RWPE2 (cell line): ENCODE measurements at regions not wholly inside any gene's neighbourhood (a gene's known extent, or its start where the extent isn't known, plus 50 kb on each side); places are given as distances from the start of the nearest gene placed in this dataset.

Experiments
- ATAC-seq: fragments of 200-7000 bp; cut with Tn5 transposase; 3 replicates; pipeline ENCODE4 v1.9.1; 2021; ENCODE audit warnings: low read depth
- DNase-seq: peaks from one replicate; pipeline ENCODE4 v3.0.0-alpha.2; 2020; ENCODE audit warnings: low spot score
- H3K27ac ChIP-seq: fragments of 450-650 bp; 2 replicates; pipeline ENCODE4 v1.5.1; 2017; ENCODE audit warnings: mild to moderate bottlenecking; ENCODE audit not compliant: poor library complexity, severe bottlenecking
- H3K27me3 ChIP-seq: fragments of 250-450 bp; sonication (Bioruptor Pico); 2 replicates; pipeline ENCODE4 v1.5.1; 2021; ENCODE audit warnings: mild to moderate bottlenecking, moderate library complexity; ENCODE audit not compliant: insufficient read depth, poor library complexity, severe bottlenecking
- H3K36me3 ChIP-seq: fragments of 250-450 bp; sonication (Bioruptor Pico); 2 replicates; pipeline ENCODE4 v1.5.1; 2020; ENCODE audit warnings: low read depth, mild to moderate bottlenecking, moderate library complexity
- H3K4me1 ChIP-seq: fragments of 250-450 bp; sonication (Bioruptor Pico); 2 replicates; pipeline ENCODE4 v1.5.1; 2021; ENCODE audit warnings: mild to moderate bottlenecking, moderate library complexity; ENCODE audit not compliant: insufficient read depth, poor library complexity, severe bottlenecking
- H3K4me3 ChIP-seq: fragments of 250-450 bp; sonication (Bioruptor Pico); 2 replicates; pipeline ENCODE4 v1.5.1; 2021; ENCODE audit warnings: mild to moderate bottlenecking, moderate library complexity; ENCODE audit not compliant: severe bottlenecking
- H3K9me3 ChIP-seq: fragments of 250-450 bp; sonication (Bioruptor Pico); 2 replicates; pipeline ENCODE4 v1.5.1; 2021; ENCODE audit warnings: mild to moderate bottlenecking, moderate library complexity; ENCODE audit not compliant: severe bottlenecking
- TF ChIP-seq, protein P1 (sequence below): fragments of 450-650 bp; IDR thresholded peaks from one replicate; pipeline ENCODE4 v1.5.1; 2017; ENCODE audit warnings: mild to moderate bottlenecking, moderate library complexity; ENCODE audit not compliant: poor library complexity, severe bottlenecking

DNA sequence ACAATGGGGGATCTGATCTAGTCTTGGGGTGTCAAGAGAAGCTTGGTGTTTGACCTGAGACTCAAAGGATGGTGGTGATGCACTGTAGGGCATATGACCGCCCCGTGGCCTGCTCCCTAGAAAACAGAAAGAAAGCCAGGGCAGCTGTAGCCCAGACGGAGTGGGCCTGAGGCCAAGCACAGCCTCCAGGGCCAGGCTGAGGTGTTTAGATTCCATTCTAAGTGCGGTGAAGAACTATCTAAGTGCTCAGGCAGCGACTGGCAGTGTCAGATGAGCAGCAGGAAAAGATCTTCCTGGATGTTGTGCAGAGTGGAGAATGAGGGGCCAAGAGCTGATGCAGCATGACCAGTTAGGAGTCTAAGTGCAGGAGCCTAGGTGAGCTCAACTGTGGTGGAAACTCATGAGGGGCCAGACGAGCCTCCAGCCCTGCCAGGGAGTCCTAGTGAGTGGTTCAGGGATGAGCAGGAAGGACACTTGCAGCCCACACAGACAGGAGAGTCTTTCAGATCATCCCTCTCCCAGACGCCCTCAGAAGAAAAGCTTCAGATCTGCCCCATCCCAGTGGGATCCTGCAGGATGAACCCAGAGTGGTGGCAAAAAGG, 314.2 kb upstream of the CCL2 start:
- Histone ChIP-seq H3K27me3 (no peaks in the 10 kb centered on the region), H3K4me1 (no peaks in the 10 kb centered on the region), H3K9me3 (no peaks in the 10 kb centered on the region), H3K36me3 (no peaks in the 10 kb centered on the region), H3K27ac (no peak overlapping the region), H3K4me3 (no peak overlapping the region)
- TF ChIP-seq, protein P1, sequence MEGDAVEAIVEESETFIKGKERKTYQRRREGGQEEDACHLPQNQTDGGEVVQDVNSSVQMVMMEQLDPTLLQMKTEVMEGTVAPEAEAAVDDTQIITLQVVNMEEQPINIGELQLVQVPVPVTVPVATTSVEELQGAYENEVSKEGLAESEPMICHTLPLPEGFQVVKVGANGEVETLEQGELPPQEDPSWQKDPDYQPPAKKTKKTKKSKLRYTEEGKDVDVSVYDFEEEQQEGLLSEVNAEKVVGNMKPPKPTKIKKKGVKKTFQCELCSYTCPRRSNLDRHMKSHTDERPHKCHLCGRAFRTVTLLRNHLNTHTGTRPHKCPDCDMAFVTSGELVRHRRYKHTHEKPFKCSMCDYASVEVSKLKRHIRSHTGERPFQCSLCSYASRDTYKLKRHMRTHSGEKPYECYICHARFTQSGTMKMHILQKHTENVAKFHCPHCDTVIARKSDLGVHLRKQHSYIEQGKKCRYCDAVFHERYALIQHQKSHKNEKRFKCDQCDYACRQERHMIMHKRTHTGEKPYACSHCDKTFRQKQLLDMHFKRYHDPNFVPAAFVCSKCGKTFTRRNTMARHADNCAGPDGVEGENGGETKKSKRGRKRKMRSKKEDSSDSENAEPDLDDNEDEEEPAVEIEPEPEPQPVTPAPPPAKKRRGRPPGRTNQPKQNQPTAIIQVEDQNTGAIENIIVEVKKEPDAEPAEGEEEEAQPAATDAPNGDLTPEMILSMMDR: no peak
- DNase-seq (no peak), ATAC-seq (no peak)

DNA sequence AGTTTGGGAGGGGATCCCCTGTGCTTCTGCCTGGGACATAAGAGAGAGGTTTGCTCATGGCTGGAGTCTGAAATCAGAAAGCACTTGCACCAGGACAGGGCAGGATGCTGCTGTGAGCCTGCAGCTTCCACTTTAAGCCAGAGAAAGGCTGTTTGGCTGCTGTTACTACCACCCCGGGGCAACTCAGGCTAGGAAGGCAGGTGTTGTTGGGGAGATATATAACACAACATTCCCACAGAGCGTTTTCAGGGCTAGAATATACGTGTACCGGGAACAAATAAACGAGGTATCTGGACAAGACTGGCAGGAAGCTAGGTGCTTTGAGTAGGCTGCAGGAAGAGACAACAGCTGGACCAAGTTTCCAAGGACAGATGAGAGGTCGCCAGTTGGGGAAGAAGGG, 313.3 kb upstream of the CCL2 start:
- no peak for ATAC-seq
- TF ChIP-seq, protein P1: no peak

DNA sequence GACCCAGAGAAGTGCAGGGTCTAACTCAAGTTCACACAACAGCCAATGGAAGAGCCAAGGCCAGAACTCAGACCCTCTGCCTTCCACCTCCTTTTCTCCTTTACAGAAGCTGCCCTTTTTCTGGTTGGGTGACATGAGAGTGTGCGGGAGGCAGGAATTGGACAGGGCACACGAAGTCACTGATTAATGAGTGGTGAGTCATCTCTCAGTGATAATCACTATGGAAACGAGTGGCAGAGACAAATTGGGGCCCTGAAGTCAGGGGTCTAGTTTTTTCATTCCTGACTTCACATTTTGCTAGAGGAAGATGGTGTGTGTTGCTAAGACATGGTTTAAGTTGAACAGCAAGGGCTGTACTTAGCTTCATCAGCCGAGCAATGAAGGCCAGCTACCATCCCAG, 312.7 kb upstream of the CCL2 start:
- no peaks in the 10 kb centered on the region for H3K36me3 ChIP-seq
- TF ChIP-seq, protein P1: no peak
- H3K9me3 ChIP-seq: no peaks in the 10 kb centered on the region
- no peaks in the 10 kb centered on the region for H3K4me1 ChIP-seq
- H3K27ac ChIP-seq: no peak overlapping the region
- peaks cover 4% of the 10 kb centered on the region for H3K27me3 ChIP-seq
- ATAC-seq (no peak), DNase-seq (no peak)
- no peak overlapping the region for H3K4me3 ChIP-seq

More for the DNA sequence above, 313.3 kb upstream of the CCL2 start:
- Histone ChIP-seq H3K36me3 (no peaks in the 10 kb centered on the region), H3K4me3 (no peak overlapping the region), H3K4me1 (no peaks in the 10 kb centered on the region), H3K27ac (no peak overlapping the region), H3K9me3 (no peaks in the 10 kb centered on the region), H3K27me3 (no peaks in the 10 kb centered on the region)
- no peak for DNase-seq

DNA sequence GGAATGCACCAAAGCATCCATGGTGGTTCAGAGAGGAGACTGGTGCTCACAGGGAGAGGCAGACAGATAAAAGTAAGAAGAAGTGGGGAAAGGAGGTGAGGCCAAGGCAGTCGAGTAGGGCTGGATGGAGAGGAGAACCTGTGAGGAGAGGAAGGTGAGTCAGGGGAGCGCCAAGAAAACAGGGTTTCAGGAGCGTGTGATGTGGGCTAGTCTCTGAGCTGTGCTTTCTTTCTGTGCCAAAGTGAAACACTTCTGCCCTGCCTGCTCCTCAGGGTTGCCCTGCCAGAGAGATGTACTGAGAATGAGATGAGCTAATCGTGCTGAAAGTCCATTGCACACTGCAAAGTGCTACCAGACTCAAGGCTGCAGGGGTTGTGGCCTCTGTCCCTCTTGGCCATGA, 310.7 kb upstream of the CCL2 start:
- Histone ChIP-seq H3K4me1 (no peaks in the 10 kb centered on the region), H3K36me3 (no peaks in the 10 kb centered on the region), H3K27me3 (peaks cover 4% of the 10 kb centered on the region), H3K4me3 (no peak overlapping the region), H3K27ac (no peak overlapping the region), H3K9me3 (no peaks in the 10 kb centered on the region)
- ATAC-seq (no peak), DNase-seq (no peak)
- TF ChIP-seq, protein P1: no peak

DNA sequence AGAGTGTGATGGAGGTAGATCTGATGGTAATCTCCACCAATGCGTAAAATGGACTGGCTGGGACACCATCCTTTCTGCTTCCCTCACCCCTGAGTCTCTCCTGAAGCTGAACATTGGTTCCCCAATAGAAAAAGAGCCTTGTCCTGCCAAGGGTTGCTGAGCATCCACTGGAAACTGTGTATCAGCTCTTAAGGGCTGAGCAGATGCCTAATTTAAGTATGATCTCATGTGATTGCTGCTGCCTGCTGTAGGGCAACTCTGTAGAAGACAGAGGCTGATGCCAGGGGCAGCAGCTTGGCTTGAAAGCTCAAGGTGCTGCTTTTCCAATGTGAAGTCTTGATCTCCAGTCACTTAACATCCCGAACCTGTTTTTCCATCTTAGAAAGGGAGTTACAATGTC, 310.3 kb upstream of the CCL2 start:
- no peak for ATAC-seq
- Histone ChIP-seq H3K27ac (no peak overlapping the region), H3K9me3 (no peaks in the 10 kb centered on the region), H3K27me3 (peaks cover 4% of the 10 kb centered on the region), H3K4me1 (no peaks in the 10 kb centered on the region), H3K4me3 (no peak overlapping the region), H3K36me3 (no peaks in the 10 kb centered on the region)
- no peak for DNase-seq
- TF ChIP-seq, protein P1: no peak
